ENCODE measurements at regions not wholly inside any gene's neighbourhood (a gene's known extent, or its start where the extent isn't known, plus 50 kb on each side); places are given as distances from the start of the nearest gene placed in this dataset.
"Not testable (repeated sequence)": the region's sequence is repeated elsewhere in the genome, so short reads cannot be mapped to it uniquely, and the experiment has no call there.

DNA sequence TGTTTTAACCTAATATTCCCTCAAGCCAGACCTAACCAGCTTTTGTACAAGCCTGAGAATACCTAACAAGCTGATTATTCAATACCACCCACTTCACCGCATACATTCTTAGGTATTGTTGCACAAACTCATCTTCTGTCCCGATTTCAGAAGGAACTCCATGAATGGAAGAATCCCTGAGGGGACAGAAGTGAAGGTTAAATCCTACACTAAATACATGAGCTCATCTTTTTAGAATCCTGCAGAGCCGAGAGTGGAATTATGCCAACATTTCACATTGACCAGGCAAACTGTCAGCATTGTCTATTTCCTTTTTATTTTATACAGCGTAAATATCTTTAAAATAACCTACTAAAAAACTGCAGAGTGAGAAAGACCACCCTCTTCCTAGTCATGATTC lies 140.7 kb upstream of the PRICKLE1 start:
- TF ChIP-seq, protein P1, sequence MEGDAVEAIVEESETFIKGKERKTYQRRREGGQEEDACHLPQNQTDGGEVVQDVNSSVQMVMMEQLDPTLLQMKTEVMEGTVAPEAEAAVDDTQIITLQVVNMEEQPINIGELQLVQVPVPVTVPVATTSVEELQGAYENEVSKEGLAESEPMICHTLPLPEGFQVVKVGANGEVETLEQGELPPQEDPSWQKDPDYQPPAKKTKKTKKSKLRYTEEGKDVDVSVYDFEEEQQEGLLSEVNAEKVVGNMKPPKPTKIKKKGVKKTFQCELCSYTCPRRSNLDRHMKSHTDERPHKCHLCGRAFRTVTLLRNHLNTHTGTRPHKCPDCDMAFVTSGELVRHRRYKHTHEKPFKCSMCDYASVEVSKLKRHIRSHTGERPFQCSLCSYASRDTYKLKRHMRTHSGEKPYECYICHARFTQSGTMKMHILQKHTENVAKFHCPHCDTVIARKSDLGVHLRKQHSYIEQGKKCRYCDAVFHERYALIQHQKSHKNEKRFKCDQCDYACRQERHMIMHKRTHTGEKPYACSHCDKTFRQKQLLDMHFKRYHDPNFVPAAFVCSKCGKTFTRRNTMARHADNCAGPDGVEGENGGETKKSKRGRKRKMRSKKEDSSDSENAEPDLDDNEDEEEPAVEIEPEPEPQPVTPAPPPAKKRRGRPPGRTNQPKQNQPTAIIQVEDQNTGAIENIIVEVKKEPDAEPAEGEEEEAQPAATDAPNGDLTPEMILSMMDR (IDR thresholded peaks at IDR 0.05; ENCODE audit: low read depth, low read length, missing control alignments), result no peak

DNA sequence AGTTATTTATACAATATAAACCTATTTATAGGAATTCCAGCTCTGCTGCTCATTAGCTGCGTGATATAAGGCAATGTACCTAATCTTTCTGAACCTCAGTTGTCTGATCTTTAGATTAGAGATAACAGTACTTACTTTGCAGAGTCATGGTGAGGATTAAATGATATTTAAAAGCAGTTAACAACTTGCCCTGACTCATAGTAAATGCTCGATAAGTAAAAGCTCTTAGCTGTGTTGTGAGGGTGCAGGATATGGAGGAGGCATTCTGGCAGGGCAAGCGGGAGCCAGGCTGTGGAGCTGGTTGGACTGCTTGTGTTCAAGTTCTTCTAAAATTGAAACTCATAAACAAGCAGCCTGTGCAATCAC lies 140.0 kb upstream of the PRICKLE1 start:
- H3K4me3 ChIP-seq (ENCODE audit: low read depth, low read length), result no peak overlapping the region
- TF ChIP-seq, protein P1 (IDR thresholded peaks at IDR 0.05; ENCODE audit: low read depth, low read length, missing control alignments), result no peak

More for the DNA sequence above, 140.7 kb upstream of the PRICKLE1 start:
- DNase-seq (ENCODE audit: low read depth), result no peak
- H3K4me3 ChIP-seq (ENCODE audit: low read depth, low read length), result no peak overlapping the region

DNA sequence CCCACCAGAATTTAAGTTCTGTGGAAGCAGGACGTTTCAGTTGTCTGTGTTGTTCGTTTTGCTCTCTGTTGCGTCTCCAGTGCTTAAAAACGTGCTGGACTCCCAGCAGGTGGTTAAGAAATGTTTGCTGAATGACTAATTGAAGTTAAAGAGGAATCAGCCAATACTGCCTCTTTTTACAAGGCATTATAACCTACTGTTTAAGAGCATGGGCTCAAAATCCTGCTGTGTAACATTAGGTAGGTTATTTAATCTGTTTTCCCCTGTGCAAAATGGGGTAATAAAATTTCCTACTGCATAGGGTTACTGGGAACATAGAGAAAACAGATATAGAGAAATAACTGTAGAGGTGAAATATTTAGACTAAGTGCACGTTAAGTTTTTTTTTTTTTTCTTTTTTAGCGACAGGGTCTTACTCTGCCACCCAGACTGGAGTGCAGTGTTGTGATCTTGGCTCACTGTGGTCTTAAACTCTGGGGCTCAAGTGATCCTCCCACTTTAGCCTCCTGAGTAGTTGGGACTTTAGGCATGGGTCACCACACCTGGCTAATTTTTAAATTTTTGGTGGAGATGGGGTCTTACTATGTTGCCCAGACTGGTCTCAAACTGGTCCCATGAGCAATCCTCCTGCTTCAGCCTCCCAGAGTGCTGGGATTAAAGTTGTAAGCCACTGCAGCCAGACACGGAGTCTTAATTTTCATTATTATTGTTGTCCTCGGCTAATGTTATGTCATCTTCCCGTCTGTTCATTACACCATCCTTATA lies 139.4 kb upstream of the PRICKLE1 start:
- TF ChIP-seq, protein P1 (IDR thresholded peaks at IDR 0.05; ENCODE audit: low read depth, low read length, missing control alignments), result no peak
- no peak for DNase-seq (ENCODE audit: low read depth)
- H3K4me3 ChIP-seq (ENCODE audit: low read depth, low read length), result no peak overlapping the region

More for the DNA sequence above, 140.0 kb upstream of the PRICKLE1 start:
- no peak for DNase-seq (ENCODE audit: low read depth)

DNA sequence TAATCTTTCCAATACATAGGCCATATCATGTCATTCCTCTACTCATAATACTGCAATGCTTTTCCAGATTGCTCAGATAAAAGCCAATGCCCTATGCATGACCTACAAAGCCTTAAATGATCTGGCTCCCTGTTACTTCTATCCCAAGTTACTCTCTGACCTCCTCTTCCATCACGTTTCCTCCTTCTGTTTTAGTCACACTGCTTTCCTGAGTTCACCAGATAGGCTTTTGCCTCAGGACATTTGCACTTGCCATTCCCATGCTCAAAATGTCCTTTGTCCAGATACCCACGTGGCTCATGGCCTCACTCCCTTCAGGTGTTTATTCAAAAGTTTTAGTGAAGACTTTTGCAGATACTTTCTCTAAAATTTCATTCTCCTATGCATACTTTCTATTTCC lies 138.7 kb upstream of the PRICKLE1 start:
- no peak for DNase-seq (ENCODE audit: low read depth)
- no peak overlapping the region for H3K4me3 ChIP-seq (ENCODE audit: low read depth, low read length)
- TF ChIP-seq, protein P1 (IDR thresholded peaks at IDR 0.05; ENCODE audit: low read depth, low read length, missing control alignments), result no peak

DNA sequence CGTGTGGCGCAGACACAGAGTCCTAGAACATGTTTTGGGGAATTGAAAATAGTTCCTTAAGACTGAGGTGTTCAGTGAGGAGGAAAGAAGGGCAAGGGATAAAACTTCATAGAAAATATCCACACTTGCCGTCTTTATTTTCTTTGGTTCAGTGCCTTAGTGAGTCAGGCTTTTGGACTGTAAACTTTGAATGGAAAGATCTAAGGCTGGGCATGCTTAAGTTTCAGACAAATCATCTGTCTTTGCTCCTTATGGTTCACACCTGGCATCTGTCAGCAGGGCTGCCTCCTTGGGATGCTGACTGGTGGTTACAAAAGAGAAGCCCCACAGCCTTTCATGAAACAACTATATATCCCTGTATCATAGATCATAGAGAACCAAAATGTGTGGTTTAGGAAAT lies 136.3 kb upstream of the PRICKLE1 start:
- no peak overlapping the region for H3K4me3 ChIP-seq (ENCODE audit: low read depth, low read length)
- DNase-seq (ENCODE audit: low read depth), result no peak
- TF ChIP-seq, protein P1 (IDR thresholded peaks at IDR 0.05; ENCODE audit: low read depth, low read length, missing control alignments), result no peak

DNA sequence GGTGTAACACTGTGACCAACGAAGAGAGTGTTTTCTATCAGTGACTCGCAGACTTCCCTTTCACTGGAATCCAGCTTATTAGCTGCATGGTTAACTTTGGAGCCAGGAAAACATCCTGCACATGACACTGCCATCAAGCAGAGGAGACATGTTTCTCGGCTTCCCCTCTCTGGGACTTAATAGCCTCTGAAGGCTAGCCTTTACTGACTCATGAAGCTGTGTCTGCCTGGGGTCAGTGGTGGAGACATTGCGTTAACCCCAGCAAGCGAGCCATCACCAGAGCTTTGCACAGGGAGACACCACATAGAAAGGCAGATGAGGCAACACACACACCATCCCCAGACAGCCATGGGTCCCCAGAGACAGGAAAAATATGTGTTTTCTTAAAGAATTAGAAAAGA lies 126.9 kb upstream of the PRICKLE1 start:
- no peak overlapping the region for H3K4me3 ChIP-seq (ENCODE audit: low read depth, low read length)
- TF ChIP-seq, protein P1 (IDR thresholded peaks at IDR 0.05; ENCODE audit: low read depth, low read length, missing control alignments), result no peak
- no peak for DNase-seq (ENCODE audit: low read depth)

DNA sequence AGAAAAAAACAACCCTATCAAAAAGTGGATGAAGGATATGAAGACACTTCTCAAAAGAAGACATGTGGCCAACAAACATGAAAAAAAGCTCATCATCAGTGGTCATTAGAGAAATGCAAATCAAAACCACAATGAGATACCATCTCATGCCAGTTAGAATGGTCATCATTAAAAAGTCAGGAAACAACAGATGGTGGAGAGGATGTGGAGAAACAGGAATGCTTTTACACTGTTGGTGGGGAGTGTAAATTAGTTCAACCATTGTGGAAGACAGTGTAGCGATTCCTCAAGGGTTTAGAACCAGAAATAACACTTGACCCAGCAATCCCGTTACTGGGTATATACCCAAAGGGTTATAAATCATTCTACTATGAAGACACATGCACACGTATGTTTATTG lies 124.0 kb upstream of the PRICKLE1 start:
- not testable (repeated sequence) for H3K4me3 ChIP-seq (ENCODE audit: low read depth, low read length); DNase-seq (ENCODE audit: low read depth)

DNA sequence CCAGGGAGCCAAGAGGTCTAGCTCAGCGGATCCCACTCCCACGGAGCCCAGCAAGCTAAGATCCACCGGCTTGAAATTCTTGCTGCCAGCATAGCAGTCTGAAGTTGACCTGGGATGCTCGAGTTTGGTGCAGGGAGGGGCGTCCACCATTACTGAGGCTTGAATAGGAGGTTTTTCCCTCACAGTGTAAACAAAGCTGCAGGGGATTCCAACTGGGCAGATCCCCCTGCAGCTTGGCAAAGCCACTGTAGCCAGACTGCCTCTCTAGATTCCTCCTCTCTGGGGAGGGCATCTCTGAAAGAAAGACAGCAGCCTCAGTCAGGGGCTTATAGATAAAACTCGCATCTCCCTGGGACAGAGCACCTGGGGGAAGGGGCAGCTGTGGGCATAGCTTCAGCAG lies 118.8 kb upstream of the PRICKLE1 start:
- not testable (repeated sequence) for DNase-seq (ENCODE audit: low read depth); H3K4me3 ChIP-seq (ENCODE audit: low read depth, low read length)
